Panc1 (cell line): ENCODE measurements at regions not wholly inside any gene's neighbourhood (a gene's known extent, or its start where the extent isn't known, plus 50 kb on each side); places are given as distances from the start of the nearest gene placed in this dataset.

Experiments used
- CTCF ChIP-seq: fragments of 450-650 bp; IDR thresholded peaks from 2 replicates; pipeline ENCODE4 v1.5.1; 2017; ENCODE audit warnings: mild to moderate bottlenecking
- POLR2AphosphoS5 ChIP-seq: IDR thresholded peaks from 2 replicates; pipeline ENCODE4 v1.6.1; 2012; ENCODE audit warnings: mild to moderate bottlenecking, low read depth, low read length, moderate library complexity

- TF ChIP-seq CTCF (no peak), POLR2AphosphoS5 (no peak)
Observed at GRCh38 chr10:78768876-78769275, 299.9 kb upstream of the ZMIZ1 start.
